HG03175 (cell line): ENCODE measurements at regions not wholly inside any gene's neighbourhood (a gene's known extent, or its start where the extent isn't known, plus 50 kb on each side); places are given as distances from the start of the nearest gene placed in this dataset.
"Not testable (repeated sequence)": the region's sequence is repeated elsewhere in the genome, so short reads cannot be mapped to it uniquely, and the experiment has no call there.

Experiments used
- ATAC-seq: cut with Tn5 transposase; IDR thresholded peaks from one replicate; pipeline ENCODE4 v1.9.1; 2021; ENCODE audit warnings: mild to moderate bottlenecking, moderate library complexity; ENCODE audit not compliant: unreplicated experiment

DNA sequence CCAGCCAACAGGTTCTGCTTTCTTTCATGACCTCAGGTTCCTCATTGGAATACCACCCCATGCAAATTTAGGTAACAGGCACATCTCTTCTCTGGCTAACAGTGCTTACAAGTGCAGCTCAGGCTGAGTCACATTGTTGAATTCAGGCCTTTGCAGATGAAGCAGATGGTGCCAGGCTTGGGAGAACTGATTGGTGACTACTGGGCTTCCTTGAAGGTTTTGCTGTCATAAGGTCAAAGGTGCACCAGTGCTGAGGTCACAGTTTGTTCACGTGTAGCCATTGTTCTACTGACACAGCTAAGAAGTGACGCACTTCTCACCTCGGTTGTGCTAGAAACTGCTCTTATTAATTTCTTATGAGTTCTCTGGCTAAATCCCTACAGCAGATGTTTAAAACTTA, 128.6 kb upstream of the BMPER start:
- no peak for ATAC-seq

DNA sequence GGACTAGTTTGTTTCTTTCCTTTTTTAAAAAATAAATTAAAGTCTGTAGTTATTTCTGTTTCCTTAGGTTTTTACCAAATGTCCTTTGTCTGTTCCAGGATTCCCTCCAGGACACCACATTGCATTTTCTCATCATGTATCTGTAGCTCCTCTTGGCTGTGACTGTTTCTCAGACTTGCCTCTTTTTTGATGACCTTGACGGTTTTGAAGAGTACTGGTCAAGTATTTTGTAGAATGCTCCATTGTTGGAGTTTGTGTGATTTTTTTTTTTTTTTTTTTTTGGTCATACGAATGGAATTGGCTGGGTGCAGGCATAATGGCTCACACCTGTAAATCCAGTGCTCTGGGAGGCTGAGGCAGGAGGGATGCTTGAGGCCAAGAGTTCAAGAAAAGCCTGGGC, 127.1 kb upstream of the BMPER start:
- no peak for ATAC-seq

DNA sequence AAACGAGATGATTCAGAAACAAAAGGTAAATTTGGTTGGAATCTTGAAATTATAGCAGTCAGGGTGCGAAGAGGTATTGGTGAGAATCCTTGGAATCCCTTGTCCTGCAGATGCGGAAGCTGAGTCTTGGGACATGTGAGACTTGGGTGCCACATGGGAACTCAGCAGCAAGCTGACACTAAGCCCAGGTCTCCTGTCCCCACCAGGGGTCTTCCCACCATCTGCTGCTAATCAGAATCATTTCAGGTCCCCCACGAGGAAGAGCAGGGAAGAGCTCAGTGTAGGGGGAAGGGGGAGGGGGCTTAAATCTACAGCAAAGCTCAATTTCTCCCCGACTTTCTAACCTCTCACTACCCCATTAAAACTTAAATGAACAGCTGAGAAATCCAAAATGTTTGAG, 126.1 kb upstream of the BMPER start:
- ATAC-seq = no peak

DNA sequence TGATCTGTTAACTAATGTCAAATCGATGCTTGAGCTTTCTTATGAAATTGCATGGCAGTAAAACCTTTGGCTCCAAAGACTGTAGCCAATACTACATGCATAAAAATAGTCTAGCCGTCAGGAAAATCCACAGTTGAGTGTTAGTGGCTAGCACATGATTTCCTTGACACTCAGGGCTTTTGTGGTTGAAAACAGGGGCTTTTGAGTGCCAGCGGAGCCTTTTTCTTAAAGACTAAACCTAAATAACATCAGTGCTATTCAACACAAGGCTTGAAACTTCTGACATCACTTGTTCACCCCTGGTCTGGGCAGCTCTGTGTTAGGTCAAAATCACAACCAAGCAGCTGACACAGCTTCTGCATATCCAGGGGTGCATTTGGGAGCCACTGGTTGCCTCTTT, 124.2 kb upstream of the BMPER start:
- no peak for ATAC-seq

DNA sequence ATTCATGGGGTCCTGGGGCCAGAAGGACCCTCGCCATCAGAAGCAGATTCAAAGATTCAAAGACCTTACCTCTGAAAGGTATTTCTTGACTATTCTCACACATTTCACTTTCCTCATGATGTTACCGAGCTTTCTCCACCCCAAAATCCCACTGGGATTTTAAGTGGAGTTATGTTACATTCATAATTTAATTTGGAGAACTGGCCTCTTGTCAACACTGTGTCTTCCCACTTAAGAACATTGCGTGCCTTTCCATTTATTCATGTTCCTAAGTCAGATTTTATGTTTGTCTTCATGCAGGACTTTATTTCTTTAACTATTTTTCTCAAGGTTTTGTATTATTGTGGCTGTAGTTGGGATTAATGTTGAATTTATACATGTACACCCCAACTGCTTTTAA, 123.5 kb upstream of the BMPER start:
- no peak for ATAC-seq

DNA sequence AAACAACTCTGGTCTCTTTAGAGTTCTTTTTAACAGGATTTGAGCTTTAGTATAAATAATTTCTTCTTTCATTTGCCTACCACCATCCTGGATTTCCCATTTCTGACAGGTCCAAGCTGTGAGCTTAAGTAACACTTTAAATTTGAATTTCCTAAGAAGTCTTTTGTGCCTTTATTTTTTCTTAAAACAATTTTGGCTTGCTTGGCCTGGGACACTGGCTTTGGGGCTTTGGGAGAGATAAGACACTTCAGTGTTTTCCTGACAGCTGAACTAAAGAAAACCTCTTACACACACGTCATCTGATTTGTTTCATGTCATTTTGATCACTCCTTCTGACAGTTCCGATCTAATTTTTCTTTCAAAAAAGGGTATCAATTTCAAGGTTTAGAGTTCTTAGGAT, 121.3 kb upstream of the BMPER start:
- no peak for ATAC-seq

DNA sequence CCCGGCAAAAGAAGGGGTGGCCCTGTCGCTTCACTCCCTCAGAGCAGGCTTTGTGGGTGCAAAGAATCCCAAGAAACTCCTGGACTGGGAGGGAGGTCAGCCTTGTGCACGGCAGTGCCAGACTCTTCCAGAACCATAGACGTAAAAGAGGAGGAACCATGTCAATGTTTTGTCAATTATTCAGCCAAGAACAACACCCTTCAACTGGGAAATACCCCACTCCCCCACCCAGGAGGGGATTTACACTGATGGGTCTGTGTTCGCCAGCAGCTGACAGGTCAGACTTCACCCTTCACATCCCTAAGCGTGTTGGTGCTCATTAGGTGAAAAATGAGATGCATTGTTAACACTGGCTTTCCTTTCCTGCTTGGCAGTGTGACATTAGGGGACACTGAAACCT, 116.8 kb upstream of the BMPER start:
- ATAC-seq = no peak

DNA sequence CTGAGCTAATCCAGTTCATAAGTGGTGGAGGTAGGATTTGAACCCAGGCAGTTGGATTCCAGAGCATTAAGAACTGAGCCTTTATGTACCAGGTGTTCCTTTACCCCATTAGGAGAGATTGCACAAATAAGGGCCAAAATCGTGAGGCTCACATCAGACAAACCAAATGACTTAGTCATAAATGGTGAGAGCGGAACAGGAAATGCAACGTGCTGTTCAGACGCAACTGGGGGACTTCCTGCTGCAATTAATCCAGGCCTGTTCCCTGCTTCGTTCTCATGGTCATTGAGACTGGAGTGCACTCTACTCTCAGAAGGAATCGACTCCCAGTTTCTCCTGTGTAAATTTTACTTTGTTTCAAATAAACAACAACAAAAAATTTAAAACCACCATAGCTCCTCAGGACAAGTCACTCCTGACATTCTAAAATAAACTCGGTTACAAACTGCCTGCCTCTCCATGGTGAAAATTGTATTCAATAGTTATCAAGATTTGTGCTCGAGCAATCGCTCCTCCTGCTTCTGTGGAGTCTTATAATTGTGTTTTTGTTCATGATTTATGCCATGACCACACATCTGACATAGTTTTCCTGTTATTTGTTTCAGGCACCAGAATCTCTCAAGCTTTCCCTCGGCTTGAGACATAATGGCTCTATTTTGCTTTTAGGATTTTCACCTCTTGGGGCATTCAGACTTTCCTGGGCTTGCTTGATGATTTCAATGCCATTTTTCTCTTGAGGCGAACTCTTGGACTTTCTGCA, 115.3 kb upstream of the BMPER start:
- no peak for ATAC-seq

DNA sequence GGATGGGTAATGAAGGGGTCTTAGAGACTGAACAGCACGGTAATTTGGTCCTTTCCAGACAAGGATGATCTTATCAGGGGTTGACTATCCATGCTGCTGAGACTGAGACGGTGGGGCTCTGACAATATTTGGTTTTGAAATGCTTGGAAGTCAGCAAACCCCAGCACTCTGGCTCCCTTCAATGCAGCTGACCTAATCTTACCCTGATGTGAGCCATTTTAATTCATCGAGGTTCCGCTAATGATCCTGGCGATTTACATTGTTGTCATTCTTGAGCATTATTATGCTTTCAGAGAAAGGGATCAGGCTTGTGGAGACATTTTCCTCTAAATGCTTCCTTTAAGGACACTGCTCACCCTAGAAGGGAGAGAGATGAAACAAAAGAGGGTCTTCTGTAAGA, 114.6 kb upstream of the BMPER start:
- no peak for ATAC-seq

DNA sequence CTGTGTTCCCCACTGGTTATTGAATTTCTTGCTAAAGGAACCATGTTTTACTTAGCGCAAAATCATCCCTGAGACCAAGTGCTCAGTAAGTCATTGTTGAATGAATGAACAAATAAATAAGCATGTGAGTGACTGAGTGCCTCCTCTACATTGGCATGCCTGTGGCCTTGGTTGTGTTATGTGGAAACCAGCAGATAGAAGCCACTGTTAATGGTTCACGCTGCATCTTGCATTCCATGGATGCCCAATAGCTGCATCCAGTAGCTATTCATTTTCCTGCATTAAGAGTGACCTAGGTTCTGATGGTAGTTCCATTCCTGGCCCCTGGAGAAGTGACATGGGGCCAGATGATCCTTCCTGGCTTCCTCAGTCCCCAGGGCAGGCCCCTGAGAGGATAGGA, 113.3 kb upstream of the BMPER start:
- ATAC-seq = no peak

DNA sequence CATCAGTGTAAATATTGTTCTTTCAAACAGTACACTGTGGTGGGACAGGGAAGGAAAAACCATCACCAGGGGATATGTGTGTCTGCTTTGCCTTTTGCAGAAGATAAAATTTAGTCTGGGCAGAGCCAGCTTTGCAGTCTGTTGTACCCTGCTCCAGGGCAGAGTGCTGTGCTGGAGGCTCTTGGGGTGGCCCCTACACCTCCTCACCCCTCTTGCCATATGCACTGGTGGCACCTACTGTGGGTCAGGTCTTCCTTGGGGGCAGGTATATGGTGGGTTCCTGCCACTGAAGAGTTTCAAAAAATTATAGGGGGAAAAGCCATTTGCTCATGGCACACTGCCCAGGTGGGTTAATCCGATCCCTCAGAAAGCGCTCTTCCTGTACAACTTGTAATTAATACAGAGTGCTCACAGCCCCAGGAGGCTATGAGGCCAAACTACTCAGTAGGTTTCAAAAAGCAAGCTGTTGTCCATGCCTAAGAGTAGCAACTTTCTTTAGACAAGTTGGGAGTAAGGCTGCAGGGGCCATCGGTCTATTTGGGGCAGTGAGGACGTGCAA, 112.7 kb upstream of the BMPER start:
- ATAC-seq = no peak

DNA sequence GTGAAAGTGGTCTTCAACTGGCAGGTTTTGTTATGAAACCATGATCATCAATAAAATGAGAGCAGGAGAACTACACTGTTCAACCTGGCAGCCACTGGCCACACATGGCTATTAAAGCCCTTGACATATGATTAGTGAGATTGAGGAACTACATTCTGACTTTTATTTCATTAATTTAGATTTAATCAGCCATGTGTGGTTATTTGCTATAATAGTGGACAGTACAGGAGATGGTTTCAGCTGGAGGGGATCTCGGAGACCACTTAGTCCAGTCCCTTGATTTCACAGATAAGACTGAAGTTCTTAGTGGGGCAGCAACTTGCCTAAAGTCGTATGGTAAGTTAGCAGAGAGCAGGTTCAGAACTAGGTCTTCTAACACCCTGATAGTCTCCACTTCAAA, 111.7 kb upstream of the BMPER start:
- no peak for ATAC-seq

DNA sequence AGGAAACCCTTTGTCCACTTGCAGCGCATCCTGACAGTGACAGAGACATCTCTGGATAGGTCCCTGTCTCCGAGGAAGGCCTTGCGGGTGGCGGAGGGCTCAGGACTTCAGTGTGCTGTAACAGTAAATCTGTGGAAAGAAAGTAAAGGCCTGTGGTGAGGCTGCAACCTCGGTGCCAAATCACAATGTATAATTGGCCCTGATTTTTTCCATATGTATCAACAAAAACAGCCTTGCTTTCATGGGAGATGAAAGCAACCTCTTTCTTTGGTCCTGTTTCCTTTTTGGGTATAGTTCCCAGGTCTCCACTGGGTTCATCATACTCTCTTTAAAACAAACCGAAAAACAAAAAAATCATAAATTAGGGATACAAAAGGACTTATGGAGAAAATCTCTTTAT, 110.9 kb upstream of the BMPER start:
- ATAC-seq = no peak

DNA sequence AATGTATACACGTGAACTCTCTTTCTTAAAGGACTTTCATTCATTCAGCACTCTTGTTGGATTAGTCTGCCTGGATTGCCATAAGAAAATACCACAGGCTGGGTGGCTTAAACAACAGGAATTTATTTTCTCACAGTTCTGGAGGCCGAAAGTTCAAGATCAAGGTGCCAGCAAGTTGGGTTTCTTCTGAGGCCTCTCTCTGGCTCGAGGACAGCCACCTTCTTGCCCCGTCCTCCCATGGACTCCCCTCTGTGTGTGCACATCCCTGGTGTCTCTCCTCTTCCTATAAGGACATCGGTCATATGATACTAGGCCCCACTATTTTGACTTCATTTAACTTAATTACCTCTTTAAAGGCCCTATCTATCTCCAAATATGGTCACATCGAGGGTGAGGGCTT, 110.4 kb upstream of the BMPER start:
- no peak for ATAC-seq

DNA sequence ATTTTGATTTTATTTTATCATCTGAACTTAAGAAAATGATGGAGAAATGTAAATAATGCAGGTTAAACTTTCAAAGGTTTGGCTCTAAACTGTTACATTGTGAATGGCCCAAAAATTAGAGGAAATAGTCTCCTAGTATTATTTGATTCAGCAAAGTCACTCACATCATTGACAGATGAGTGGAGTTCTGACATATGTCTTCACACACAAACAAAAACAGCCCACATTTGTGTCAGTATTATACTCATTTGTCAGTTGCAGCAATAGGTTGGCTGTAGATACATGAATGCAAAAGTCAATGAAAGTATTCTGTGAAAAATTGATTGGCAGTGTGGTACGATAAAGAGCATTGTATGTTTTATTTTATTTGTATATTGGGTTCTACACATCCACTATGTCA, 108.8 kb upstream of the BMPER start:
- no peak for ATAC-seq

DNA sequence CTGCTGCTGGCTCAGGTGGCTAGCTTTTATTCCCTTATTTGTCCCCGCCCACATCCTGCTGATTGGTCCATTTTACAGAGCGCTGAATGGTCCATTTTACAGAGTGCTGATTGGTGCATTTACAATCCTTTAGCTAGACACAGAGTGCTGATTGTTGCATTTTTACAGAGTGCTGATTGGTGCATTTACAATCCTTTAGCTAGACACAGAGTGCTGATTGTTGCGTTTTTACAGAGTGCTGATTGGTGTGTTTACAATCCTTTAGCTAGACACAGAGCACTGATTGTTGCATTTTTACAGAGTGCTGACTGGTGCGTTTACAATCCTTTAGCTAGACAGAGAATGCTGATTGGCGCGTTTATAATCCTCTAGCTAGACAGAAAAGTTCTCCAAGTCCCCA, 107.8 kb upstream of the BMPER start:
- ATAC-seq = not testable (repeated sequence)

DNA sequence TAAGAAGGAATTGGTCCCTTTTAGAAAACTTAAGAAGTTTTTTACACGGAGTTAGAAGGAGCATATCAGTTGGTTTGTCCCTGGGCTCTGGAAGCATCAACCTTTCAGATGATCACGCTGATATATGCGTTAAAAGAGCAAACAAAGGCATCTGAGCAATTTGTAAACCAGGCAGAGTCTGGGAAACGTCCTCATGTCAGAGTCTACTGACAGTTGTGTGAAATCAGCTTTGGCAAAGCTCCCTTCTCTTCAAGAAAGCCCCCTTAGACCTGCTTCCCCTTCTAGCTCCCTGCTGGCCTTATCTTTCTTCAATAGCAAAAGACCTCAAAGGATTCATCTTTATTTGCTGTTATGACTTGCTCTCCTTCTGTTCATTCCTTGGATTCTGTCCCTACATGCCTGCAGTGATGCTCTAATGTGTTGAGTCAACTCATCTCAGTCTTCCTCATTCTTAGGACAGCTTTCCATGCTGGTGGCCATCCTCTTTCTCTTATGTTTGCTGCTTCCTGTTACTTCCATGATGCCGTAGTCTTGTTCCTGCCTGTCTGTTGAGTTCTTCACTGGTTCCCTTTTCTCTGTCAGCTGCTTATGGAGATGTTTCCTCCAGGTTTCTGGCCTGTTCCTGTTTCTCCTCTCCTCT, 106.5 kb upstream of the BMPER start:
- no peak for ATAC-seq

DNA sequence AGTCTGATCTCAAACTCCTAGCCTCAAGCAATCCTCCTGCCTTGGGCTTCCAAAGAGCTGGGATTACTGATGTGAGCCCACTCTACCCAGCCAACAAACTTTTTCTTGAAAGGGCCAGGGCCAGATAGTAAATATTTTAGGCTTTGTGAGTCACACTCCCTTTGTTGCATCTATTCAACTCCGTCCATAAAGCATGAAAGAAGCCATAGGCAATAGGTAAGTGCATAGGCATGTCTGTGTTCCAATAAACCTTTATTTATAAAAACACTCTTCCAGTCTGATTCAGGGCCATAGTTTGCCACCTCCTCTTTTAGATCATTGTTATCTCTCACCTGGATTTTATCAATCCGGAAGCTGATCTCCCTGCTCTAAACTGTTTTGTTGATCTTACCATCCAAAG, 105.6 kb upstream of the BMPER start:
- ATAC-seq = no peak

DNA sequence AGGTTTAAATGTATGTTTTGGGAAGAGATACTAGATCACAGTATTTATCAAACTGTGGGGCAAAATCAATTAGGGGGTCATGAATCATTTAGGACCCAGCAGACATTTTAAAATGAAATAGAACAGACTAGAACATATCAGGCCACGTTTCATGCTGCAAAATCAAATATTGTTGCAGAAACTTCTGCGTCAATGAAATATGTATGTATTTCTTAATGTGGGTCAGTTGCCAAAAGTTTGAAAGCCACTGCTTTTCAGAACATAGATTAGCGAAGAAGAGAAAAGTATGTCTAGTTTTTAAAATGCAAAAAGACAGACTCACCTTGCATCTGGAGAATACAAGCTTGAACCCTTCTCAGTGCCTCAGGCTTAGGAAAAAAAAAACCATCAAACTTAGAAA, 102.7 kb upstream of the BMPER start:
- ATAC-seq = no peak

DNA sequence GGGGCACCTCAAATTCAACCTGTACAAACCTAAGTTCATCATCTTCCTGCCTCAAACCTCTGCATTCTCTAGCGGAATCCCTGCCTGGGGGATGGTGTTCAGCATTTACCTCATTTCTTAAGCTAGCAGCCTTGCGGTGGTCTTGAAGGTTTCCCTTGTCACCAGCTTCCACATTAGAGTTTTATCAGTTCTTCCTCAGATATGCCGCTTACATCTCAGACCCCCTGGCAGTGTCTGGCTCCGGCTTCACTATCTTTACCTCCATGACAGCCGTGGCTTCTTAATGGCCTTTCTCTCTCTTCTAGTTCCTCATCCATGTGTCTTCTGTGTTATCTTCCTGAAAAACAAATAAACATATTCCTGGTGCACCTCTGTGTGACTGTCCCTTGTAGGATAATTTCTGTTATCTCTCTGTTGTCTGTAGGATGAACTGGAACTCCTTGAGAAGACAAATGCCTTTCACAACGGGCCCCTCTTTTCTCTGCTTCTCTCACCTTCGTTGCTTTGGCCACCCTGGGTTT, 101.1 kb upstream of the BMPER start:
- ATAC-seq = no peak

DNA sequence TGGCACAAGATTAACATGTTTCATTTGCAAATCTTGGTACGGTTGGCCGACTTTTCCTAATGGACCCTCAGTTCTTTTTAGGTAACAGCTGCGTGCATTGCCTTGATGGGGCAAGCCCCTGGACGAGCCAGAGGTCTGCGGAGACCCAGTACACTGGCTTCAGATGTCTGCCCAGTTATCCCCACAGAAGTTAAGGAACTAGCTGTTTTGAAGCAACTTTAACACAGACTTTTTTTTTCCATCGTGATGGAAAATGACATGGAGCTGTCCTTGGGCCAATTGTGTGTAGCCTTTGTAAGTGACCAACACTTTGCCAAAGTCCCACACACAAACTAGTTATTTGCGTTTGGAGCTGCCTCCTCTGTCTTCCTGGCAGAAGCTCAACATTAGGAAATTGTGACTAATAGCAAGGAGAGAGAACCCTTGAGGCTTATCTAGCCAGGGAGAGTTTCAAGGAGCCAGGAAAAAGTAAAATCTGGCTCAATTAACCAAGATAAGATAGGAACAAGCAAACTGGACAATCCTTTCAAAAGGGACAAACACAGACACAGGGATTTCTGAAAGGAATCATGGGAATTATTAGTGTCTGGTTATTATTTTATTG, 99.6 kb upstream of the BMPER start:
- no peak for ATAC-seq
